ENCODE measurements at regions not wholly inside any gene's neighbourhood (a gene's known extent, or its start where the extent isn't known, plus 50 kb on each side); places are given as distances from the start of the nearest gene placed in this dataset.

DNA sequence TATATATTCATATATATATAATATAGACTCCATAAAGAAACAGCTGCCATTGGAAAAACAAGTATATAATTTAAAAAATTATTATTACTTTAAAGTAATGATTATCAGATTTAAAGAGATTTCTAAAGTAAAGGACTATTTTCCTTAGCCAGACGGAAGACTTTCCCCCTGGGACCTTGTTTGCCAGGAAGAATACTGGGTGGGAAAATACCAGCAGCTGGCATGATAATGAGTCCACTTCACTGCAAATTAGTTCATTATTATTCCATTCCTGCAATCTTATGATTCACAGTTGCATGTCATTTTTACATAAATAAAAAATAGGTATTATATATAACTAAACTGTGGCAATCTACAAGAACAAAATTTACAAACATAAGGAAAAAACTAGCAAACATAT is 339.8 kb upstream of the CDH7 start:
- DNase-seq (ENCODE audit: low read depth, low spot score), result no peak

DNA sequence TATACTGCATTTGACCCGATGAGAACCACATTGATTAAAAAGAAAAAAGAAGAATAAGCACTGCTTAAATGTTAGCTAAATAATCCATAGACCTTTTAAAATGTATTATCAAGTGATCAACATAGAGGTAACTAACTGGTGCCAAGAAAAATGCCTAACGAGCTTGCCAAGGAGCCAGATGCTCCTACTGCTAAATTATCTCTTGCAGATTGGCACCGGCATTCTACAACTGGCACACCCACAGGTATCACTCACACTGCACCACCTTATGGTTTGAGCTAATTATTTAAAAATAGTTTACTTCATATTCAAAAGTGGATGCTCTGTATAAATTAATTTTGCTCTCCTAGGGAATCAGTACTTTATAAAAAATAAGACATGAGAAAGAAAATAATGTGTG is 341.6 kb upstream of the CDH7 start:
- DNase-seq (ENCODE audit: low read depth, low spot score), result no peak

DNA sequence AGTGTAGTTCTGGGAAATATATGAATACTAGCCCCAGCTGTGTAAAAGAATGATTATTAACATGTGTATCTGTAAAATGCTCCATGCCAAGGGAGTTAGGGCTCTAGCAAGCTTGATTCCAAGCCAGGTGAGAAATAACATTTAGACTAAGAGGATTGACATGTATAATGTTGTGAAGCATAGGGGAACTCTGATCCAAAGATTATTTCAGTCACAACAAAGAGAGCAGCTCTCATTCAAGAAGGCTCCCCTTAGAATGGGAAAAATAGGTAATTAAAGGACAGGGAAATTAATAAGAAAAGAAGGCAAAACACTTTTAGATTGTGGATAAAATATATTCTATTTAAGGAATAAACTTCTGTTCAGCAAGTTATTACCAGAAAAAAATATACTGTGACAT is 347.3 kb upstream of the CDH7 start:
- DNase-seq (ENCODE audit: low read depth, low spot score), result no peak

DNA sequence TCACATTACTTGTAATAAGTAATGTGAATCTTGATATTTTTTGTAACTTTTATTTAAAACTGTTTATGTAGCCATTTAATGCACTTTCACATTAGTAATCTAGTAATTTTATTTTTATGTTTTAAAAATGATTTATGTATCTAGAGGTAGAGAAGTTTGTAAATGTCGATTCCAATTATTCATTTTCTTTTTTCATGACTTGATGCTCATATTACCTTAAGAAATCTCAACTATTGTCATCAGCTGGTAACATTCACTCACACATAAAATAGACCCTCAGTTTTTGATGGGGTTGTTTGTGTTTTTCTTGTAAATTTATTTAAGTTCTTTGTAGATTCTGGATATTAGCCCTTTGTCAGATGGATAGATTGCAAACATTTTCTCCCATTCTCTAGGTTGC is 351.7 kb upstream of the CDH7 start:
- no peak for DNase-seq (ENCODE audit: low read depth, low spot score)

DNA sequence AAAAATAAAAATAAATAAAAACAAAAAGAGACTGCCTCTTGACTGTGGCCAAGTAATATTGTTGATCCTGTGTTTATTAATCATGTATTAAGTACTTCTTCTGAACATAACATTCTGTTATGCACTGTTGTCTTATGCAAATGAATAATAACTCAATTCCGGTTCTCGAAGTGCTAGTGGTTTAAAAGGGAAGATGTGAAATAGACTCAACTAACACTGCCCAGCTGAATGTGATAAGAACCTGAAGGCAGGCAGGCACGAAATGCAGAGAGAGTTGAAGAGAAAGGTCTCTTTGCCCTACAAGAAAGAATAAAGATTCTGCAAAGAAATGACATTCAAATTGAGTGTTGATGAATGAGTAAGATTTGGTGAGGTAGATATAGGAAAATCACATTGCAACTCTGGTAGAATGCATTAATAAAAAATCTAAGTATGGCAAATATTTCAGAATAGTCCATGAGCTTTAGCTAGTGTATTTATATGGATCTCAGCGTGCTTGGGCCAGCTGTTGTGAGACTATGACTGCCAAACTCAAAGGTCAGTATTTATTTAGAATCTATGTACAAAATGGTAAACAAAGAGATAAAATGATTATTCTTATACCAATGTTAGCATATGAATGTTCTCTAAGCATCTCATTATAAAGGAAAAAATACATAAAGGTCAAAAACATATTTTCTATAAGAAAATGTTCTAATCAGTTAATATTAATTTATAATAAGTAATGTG is 352.3 kb upstream of the CDH7 start:
- no peak for DNase-seq (ENCODE audit: low read depth, low spot score)

DNA sequence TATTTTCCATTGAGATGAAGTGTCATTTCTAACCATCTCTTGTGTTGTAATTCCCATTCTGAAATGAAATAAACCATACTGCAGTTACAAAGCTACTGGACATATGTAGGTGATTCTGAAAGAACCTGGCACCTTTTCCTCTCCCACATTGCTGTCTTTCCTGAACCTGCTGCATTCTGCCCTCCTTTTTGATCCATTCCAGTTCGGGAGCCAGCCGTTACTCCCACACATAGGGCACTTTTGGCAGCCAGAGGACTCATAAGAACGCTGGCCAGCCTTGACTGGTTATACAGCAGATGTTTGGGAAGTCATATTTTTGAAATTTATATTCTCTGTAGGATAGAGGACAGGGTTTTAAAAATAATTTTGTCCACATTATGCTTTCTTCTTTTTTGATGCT is 369.8 kb upstream of the CDH7 start:
- DNase-seq (ENCODE audit: low read depth, low spot score), result no peak

DNA sequence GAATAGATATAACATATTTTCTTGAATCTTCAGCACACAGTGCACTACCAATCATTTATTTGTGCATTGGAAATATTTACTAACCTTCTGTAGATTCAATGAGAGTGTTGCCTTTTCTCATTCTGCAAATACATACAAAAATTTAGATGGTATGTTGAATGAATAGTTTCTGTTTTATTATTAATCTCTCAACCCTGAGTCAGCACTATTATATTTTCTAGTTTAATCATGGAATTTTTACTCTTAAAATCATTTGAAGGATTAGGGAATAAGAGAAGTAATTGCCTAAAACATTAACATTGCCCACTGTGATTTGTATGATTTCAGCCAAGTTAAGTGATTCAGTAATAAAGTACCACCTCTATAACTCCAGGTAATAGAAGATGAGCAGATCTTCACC is 370.2 kb upstream of the CDH7 start:
- DNase-seq (ENCODE audit: low read depth, low spot score), result no peak

DNA sequence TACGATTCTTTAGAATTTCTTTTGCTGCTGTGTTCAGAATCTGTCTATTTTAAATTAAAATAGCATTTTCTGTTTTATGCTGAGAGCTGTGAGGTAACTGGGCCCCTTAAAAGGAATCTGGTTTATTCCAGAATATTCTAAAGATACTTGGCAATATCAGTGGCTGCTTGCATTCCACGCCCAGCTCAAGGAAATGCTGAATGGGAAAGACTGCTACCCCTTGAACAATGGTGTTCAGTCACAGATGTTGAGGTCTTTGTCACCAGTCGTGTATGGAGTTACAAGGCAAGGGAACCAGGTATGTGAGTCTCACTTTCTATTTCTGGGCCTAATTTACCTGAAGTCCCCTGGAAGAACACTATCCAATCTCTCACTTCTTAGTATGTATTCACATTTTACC is 377.9 kb upstream of the CDH7 start:
- no peak for DNase-seq (ENCODE audit: low read depth, low spot score)

DNA sequence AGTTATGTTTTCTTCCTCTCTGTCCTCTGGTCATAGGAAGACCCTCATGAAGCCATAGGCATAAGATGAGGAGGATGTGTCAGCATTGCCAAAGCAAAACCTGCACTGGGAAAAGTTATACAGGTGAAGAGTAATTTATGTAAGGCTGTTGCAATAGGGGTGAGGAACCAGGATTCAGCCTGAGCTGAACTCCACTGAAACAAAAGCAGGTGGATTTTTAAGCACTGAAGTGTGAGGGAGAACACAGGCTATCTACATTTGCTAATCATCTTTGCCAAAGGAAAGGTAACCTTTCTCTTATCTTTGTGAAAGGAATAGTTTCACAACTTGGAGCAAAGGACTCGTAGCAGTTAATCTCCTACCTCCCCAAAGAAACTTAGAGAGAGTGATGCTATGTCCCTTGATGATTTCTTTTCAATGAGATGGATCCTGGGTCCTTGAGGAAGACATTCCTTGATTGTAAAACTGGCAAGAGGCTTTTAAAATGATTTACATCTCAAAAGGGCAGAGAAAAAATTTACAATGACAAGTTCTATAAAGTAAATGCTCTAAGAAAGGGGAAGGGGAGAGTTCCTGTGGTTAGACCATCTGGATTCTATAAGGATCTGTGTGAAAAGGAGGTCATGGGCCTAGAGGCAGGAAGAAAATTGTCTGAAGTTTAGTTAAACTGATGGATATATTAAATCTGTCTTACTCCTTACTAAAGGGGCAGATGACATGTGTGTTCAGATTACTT is 385.4 kb upstream of the CDH7 start:
- no peak for DNase-seq (ENCODE audit: low read depth, low spot score)

DNA sequence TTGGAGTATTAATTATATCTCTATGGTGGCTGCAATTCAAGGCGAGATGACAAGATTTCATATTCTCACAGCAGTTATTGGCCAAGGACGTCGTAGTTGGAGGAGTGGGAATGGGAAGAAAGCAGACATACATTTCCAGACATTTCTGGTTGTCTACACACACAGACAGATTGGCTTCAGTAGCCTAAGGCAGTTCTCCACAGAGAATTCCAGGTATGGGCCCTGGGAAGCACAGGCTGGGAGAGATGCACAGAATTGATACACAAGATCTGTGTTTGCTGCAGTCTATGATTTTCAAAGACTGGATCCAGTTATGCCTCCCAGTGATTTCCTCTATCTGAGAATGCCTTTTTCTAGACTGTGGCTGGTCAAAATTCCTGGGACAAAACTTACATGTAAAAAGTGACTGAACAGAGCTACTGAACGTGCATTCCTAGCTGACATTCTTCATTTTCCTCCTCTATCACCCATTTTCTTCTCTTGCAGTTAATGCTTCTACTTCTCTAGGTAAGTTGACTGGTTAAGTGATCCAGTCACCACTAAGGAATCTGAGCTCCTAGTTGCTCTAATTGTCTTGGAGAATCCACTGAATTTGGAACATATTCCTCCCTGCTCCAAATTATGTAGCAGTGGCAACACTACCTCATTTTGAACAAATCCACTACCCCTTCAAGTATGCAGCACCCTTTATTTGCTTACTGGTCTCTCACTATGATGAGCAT is 386.7 kb upstream of the CDH7 start:
- peak; percentile 10 for DNase-seq (ENCODE audit: low read depth, low spot score)

DNA sequence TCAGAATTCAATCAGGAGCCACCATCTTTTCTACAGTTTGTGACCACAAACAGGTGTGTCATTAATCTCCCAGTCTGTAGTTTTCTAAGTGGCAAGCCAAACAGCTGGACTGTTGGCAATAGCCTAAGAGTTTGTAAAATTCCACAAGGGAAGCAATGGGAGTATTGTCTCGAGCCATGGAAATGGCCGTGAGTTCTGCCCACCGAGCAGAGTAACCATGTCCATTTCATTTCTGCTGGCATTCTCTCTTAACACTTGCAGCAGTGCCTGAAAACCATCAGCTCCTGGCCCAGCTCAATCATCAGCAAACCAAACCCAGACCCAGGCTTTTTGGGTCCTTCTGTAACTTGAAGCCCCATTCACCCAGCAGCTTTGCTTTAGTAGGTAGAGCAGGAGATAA is 387.8 kb upstream of the CDH7 start:
- no peak for DNase-seq (ENCODE audit: low read depth, low spot score)

DNA sequence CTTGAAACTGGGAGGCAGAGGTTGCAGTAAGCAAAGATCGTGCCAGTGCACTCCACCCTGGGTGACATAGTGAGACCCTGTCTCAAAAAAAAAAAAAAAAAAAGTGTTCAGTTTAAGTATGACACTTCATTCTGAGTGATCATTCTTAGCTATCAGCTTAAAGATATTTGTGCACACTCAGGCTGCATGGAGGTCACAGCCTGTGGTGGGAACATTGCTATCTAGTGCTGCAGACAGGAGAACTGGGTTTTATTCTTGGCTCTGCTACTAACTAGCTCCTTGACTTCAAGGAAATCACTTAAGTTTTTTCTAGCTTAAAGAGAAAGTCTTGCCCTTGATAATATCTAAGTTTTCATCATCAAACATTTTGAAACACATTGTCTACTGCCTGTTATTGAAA is 391.3 kb upstream of the CDH7 start:
- no peak for DNase-seq (ENCODE audit: low read depth, low spot score)

DNA sequence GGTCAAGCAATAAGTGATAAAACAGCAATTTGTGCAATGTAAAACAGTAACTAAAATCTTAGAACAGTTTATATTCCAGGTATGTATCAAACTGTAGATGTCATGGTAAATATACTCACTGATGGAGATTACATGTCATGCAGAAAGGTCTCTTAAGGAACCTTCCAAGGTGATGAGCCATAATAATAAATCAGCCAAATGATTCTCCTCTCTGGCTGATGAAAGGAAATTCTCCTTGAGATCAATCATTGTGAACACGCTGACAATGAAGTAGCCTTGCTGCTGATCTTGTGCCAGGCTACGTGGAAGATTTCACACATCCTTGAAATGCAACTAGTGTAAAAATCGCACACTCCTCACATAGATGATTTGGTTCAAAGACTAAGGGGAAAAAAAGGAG is 392.5 kb upstream of the CDH7 start:
- no peak for DNase-seq (ENCODE audit: low read depth, low spot score)

DNA sequence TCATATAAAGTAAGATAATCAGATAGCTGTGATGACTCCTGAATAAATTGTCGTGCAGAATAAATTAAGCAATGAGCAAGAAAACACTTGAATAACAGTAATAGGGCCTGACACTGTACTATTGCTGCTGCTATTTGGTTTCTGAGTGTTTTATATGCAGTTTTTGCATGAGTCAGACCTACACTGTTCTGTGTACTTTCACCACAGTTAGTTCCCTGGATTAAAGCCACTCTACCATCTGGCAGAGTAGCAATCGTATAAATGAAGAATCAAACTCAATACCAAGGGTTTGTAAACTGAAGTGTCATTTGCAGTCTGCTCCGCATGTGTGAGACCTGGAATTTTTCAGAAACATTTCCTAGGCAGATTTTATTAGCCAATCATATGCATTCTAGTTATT is 398.6 kb upstream of the CDH7 start:
- DNase-seq (ENCODE audit: low read depth, low spot score), result peak; percentile 37

DNA sequence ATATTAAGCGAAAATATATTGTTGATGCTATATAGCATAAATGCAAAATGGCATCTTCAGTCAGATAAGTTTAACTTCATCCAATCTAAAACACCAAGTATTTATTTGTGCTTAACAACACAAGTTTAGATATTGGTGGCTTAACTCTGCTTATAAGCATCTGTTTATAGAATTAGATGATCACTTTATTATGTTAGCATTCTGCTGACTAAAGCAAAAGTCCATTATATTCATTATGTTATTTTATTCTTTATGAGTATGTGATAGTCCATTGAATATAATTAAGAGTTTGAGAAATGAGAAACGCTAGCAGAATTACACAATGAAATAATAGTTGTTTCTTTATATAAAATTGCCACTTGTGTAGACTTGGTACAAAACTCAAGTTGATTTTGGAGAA is 401.2 kb upstream of the CDH7 start:
- no peak for DNase-seq (ENCODE audit: low read depth, low spot score)

DNA sequence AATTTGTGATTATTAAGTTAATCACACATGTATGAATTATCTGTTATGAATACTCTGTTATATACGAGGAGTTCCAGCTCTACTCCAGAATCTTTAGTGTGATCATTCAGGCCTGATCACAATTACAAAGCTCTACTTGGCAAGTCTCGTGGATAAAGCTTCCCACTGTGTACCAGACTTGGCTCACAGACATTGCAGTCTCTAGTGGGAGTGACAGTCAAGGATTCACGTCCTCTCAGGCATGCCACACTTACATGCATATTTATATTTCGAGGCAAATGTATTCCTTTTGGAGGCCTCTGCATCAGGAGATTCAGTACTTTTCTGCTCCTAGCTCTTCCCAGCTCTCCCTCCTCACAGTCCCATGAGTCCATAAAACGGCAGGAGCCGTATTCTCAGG is 403.4 kb upstream of the CDH7 start:
- DNase-seq (ENCODE audit: low read depth, low spot score), result no peak

DNA sequence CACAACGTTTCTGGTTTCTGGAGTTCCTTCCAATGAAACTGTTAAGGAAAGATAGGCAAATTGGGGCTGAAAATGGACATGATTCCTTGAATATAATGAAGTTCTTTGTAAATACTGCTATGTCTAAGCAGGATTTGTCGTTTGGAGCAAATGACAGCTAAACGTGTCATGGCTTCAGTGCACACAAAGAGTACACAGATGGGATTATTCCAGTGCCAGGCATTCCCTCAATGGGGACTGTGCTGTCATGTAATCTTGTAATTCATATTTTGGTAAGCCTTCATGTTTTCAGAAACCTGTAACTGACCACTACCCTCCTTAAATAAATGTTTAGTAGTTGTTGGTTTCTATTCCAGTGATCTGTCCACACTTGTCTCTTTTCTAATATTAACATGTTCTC is 404.7 kb upstream of the CDH7 start:
- no peak for DNase-seq (ENCODE audit: low read depth, low spot score)

DNA sequence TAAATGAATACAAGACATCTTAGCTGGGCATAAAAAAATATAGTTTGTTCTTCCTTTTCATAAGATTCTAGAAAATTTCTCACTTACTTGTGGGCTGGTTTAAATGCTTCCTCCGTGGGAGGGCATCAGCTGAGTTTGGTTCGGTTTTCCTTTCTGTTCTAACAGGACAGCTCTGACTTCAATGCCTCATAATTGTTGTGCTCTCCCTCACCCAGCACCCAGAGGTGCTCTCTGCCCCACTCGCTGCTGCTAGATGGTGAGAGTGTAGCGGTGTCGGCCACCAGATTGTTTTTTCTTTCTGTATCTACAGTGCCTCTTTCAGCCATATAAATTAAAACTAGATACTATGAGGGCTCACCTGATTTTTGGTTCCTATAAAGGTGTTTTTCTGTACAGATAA is 407.2 kb upstream of the CDH7 start:
- no peak for DNase-seq (ENCODE audit: low read depth, low spot score)

DNA sequence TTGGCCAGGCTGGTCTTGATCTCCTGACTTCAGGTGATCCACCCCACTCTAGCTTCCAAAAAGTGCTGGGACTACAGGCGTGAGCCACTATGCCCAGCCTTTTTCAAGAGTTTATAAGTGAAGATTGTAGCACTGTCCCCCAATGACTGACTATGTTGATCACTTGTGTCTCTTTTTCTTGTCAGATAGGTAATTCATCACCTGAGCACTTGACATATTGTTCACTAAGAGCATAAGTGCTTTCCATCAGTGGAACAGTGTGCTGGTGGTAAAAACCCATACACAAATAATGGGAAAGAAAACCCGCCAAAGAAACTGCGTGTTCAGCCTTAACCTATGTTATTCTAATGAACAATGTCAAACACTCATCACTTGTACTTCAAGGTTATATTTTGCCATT is 414.4 kb upstream of the CDH7 start:
- no peak for DNase-seq (ENCODE audit: low read depth, low spot score)

DNA sequence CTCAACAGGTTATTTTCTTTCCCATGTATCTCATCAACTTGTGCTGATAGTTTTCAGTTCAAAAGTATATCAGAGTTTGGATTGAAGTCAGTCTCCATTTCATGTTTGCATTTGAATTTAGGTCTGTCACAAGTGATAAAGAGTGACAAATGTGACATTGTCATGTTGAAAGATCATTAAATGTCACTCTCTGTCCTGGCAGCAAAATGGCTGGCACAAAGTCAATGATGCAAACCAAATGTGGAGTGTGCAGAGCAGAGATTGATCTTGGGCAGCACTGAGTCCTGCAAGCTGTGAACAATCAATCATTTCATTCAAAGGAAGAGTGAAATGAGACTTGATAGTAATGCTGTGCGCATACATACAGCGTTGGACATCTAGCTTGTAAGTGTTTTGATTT is 421.8 kb upstream of the CDH7 start:
- no peak for DNase-seq (ENCODE audit: low read depth, low spot score)

DNA sequence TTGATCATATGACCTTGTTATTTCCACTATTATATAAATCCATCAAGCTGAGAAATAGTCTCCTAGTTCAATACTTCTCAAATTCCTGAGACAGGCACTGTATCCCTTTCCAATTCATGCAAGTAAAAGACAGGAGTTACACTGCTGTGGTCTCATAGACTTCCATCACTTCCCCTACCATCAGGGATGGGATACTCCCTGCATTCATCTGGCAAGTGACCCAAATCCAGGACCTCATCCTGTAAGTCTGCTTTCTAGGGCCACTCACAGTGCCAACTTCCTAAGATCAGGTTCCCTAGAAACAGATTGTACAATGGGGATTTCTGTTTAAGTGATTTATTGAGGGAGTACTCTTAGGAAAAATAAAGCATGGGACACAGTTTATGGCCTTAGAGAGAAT is 424.0 kb upstream of the CDH7 start:
- DNase-seq (ENCODE audit: low read depth, low spot score), result no peak

DNA sequence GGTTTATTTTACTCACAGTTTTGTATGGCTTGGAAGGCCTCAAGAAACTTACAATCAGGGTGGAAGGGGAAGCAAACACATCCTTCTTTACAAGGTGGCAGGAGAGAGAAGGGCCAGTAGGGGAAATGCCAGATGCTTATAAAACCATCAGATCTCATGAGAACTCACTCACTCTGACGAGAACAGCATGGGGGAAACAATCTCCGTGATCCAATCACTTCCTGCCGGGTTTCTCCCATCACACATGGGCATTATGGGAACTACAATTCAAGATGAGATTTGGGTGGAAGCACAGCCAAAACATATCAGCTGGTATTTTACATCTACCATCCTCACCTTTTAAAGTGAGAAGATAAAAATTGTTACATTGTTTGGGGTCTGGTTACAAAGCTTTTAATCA is 427.9 kb upstream of the CDH7 start:
- no peak for DNase-seq (ENCODE audit: low read depth, low spot score)

DNA sequence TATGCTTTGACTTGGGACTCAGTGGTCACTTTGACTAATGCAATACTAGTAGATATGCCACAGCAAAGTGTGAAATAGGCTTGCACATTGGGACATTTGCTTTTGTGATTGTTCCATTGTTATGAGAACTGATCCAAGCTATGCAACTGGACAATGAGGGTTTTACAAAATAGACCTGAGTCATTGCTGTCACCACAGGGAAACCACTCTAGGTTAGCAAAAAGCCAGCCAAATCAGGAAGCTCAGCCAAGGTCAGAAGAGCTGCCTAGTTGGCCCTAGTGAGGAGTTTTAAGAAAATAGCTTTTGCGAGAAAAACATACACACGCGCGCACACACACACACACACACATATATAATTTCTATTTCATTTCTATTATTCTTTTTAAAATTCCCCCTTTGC is 452.4 kb upstream of the CDH7 start:
- DNase-seq (ENCODE audit: low read depth, low spot score), result no peak
